Neural cell (in vitro differentiated cells): ENCODE measurements at regions not wholly inside any gene's neighbourhood (a gene's known extent, or its start where the extent isn't known, plus 50 kb on each side); places are given as distances from the start of the nearest gene placed in this dataset.
A peak's percentile ranks its signal among the peaks of the same experiment; 100 is the strongest.

ENCODE experiments used
- H2AFZ ChIP-seq: fragments of 200-600, 300-800 bp; sonication (generic), shearing (Covaris generic); 2 replicates; pipeline ENCODE4 v1.6.0; 2014; ENCODE audit warnings: low read depth, mild to moderate bottlenecking, antibody characterized with exemption, low read length, moderate library complexity
- H3F3A ChIP-seq: fragments of 200-600 bp; shearing (Covaris generic); 2 replicates; pipeline ENCODE4 v1.6.1; 2016; ENCODE audit warnings: mild to moderate bottlenecking, moderate library complexity, mixed read lengths, antibody characterized with exemption, low read length; ENCODE audit not compliant: insufficient read depth, poor library complexity, severe bottlenecking
- H3K27ac ChIP-seq: fragments of 200-600, 300-800 bp; sonication (generic), shearing (Covaris generic); 2 replicates; pipeline ENCODE4 v1.5.1; 2014; ENCODE audit warnings: mild to moderate bottlenecking, low read length, moderate library complexity
- H3K27me3 ChIP-seq: fragments of 300-800, 200-600 bp; sonication (generic), shearing (Covaris generic); 2 replicates; pipeline ENCODE4 v1.6.0; 2014; ENCODE audit warnings: mild to moderate bottlenecking, low read depth, low read length, moderate library complexity; ENCODE audit not compliant: insufficient read depth
- H3K36me3 ChIP-seq: fragments of 300-800, 200-600 bp; sonication (generic), shearing (Covaris generic); 2 replicates; pipeline ENCODE4 v1.5.1; 2014; ENCODE audit warnings: mild to moderate bottlenecking, antibody characterized with exemption, low read length, moderate library complexity; ENCODE audit not compliant: insufficient read depth
- H3K4me2 ChIP-seq: fragments of 300-800, 200-600 bp; sonication (generic), shearing (Covaris generic); 2 replicates; pipeline ENCODE4 v1.6.0; 2014; ENCODE audit warnings: mild to moderate bottlenecking, low read length
- H3K4me3 ChIP-seq: fragments of 300-800, 200-600 bp; sonication (generic), shearing (Covaris generic); 2 replicates; pipeline ENCODE4 v1.5.1; 2014; ENCODE audit warnings: mild to moderate bottlenecking, low read length, moderate library complexity
- H3K79me2 ChIP-seq: fragments of 200-600 bp; shearing (Covaris generic); replicated peaks from 2 replicates; pipeline ENCODE4 v1.6.0; 2014; ENCODE audit warnings: mild to moderate bottlenecking, low read length, moderate library complexity; ENCODE audit not compliant: insufficient read depth
- H3K9ac ChIP-seq: fragments of 300-800, 200-600 bp; sonication (generic), shearing (Covaris generic); 2 replicates; pipeline ENCODE4 v1.6.1; 2016; ENCODE audit warnings: mild to moderate bottlenecking, low read length, mixed read lengths
- H3K9me2 ChIP-seq: fragments of 200-600 bp; shearing (Covaris generic); 2 replicates; pipeline ENCODE4 v1.6.1; 2016; ENCODE audit warnings: mild to moderate bottlenecking, low read length, mixed read lengths; ENCODE audit not compliant: insufficient read depth
- H3K9me3 ChIP-seq: fragments of 200-600, 300-800 bp; sonication (generic), shearing (Covaris generic); 2 replicates; pipeline ENCODE4 v1.6.1; 2016; ENCODE audit warnings: mild to moderate bottlenecking, mixed run types, low read length, moderate library complexity, mixed read lengths
- H4K20me1 ChIP-seq: fragments of 200-600 bp; shearing (Covaris generic); 2 replicates; pipeline ENCODE4 v1.6.1; 2016; ENCODE audit warnings: mild to moderate bottlenecking, mixed run types; ENCODE audit not compliant: insufficient read depth
- CTCF ChIP-seq: fragments of 450-650 bp; IDR thresholded peaks from 2 replicates; pipeline ENCODE4 v1.5.1; 2014; ENCODE audit warnings: antibody characterized with exemption, mild to moderate bottlenecking, moderate library complexity; ENCODE audit not compliant: poor library complexity, severe bottlenecking
- EP300 ChIP-seq: fragments of 450-650 bp; conservative IDR thresholded peaks from 2 replicates; pipeline ENCODE4 v1.6.1; 2014; ENCODE audit warnings: antibody characterized with exemption, mild to moderate bottlenecking, moderate library complexity; ENCODE audit not compliant: poor library complexity, severe bottlenecking
- EZH2 ChIP-seq: fragments of 200-600, 300-800 bp; shearing (Covaris generic), sonication (generic); IDR thresholded peaks from 2 replicates; pipeline ENCODE4 v1.6.1; 2014; ENCODE audit warnings: antibody characterized with exemption, low read length, borderline replicate concordance, mild to moderate bottlenecking; ENCODE audit not compliant: insufficient read depth, poor library complexity, severe bottlenecking
- MXI1 ChIP-seq: fragments of 450-650 bp; conservative IDR thresholded peaks from 2 replicates; pipeline ENCODE4 v1.6.1; 2014; ENCODE audit warnings: antibody characterized with exemption, mild to moderate bottlenecking; ENCODE audit not compliant: poor library complexity, severe bottlenecking
- POLR2AphosphoS5 ChIP-seq: IDR thresholded peaks from 2 replicates; pipeline ENCODE4 v1.6.1; 2012
- RAD21 ChIP-seq: fragments of 450-650 bp; conservative IDR thresholded peaks from 2 replicates; pipeline ENCODE4 v1.6.1; 2014; ENCODE audit warnings: antibody characterized with exemption, mild to moderate bottlenecking, moderate library complexity
- REST ChIP-seq: IDR thresholded peaks from 2 replicates; pipeline ENCODE4 v1.6.1; 2012; ENCODE audit warnings: borderline replicate concordance
- SMC3 ChIP-seq: fragments of 450-650 bp; conservative IDR thresholded peaks from 2 replicates; pipeline ENCODE4 v1.6.1; 2014; ENCODE audit warnings: antibody characterized with exemption, mild to moderate bottlenecking, moderate library complexity; ENCODE audit not compliant: poor library complexity
- TAF1 ChIP-seq: IDR thresholded peaks from 2 replicates; pipeline ENCODE4 v1.6.1; 2012; ENCODE audit warnings: low read depth

GRCh38 chr4:179040259-179040658 lies 1598.0 kb upstream of the AGA start:
- Histone ChIP-seq H3K9ac (peak overlapping the region; percentile 66), H3K4me2 (peak overlapping the region; percentile 79), H3K36me3 (no peaks in the 10 kb centered on the region), H3K4me3 (peak overlapping the region; percentile 47), H3F3A (no peaks in the 10 kb centered on the region), H3K9me2 (no peaks in the 10 kb centered on the region), H2AFZ (peak overlapping the region; percentile 77), H3K9me3 (no peaks in the 10 kb centered on the region), H4K20me1 (no peaks in the 10 kb centered on the region), H3K27me3 (no peaks in the 10 kb centered on the region), H3K79me2 (no peaks in the 10 kb centered on the region), H3K27ac (peak overlapping the region; percentile 96)
- TF ChIP-seq RAD21 (peak; percentile 50), MXI1 (no peak), SMC3 (peak; percentile 33), EP300 (peak; percentile 89), CTCF (no peak), EZH2 (no peak), POLR2AphosphoS5 (peak; percentile 80), REST (peak; percentile 94), TAF1 (no peak)

GRCh38 chr4:179048839-179049453 lies 1606.7 kb upstream of the AGA start:
- Histone ChIP-seq H3K9ac (no peak overlapping the region), H3K79me2 (no peaks in the 10 kb centered on the region), H3K27ac (no peak overlapping the region)

More at GRCh38 chr4:179048839-179049453, 1606.7 kb upstream of the AGA start:
- no peak overlapping the region for H3K4me3 ChIP-seq
- H3F3A ChIP-seq: no peaks in the 10 kb centered on the region
- no peaks in the 10 kb centered on the region for H4K20me1 ChIP-seq
- no peak overlapping the region for H3K4me2 ChIP-seq
- TF ChIP-seq EZH2: no peak
- TF ChIP-seq REST: no peak
- TF ChIP-seq RAD21: no peak
- TF ChIP-seq EP300: no peak
- TF ChIP-seq CTCF: no peak
- no peak for TF ChIP-seq SMC3
- no peak for TF ChIP-seq POLR2AphosphoS5
- TF ChIP-seq TAF1: no peak
- TF ChIP-seq MXI1: no peak
- H3K9me3 ChIP-seq: no peaks in the 10 kb centered on the region
- no peaks in the 10 kb centered on the region for H3K36me3 ChIP-seq
- no peaks in the 10 kb centered on the region for H3K9me2 ChIP-seq
- H2AFZ ChIP-seq: no peak overlapping the region
- H3K27me3 ChIP-seq: no peaks in the 10 kb centered on the region
